HFFc6 (cell line): ENCODE measurements at regions not wholly inside any gene's neighbourhood (a gene's known extent, or its start where the extent isn't known, plus 50 kb on each side); places are given as distances from the start of the nearest gene placed in this dataset.

Experiments
- DNase-seq: peaks from one replicate; pipeline ENCODE4 v3.0.0-alpha.2; 2018
- H3K27ac Mint-ChIP-seq: 2 replicates; pipeline ENCODE4 v1.8.0; 2020; ENCODE audit warnings: mild to moderate bottlenecking, mixed read lengths
- H3K27me3 Mint-ChIP-seq: 2 replicates; pipeline ENCODE4 v1.8.0; 2021; ENCODE audit warnings: mild to moderate bottlenecking, moderate library complexity, mixed read lengths; ENCODE audit not compliant: insufficient read depth
- H3K36me3 Mint-ChIP-seq: 2 replicates; pipeline ENCODE4 v1.8.0; 2021; ENCODE audit warnings: low read depth, mixed read lengths
- H3K4me1 Mint-ChIP-seq: 2 replicates; pipeline ENCODE4 v1.8.0; 2020; ENCODE audit warnings: low read depth, mixed read lengths
- H3K4me3 Mint-ChIP-seq: 2 replicates; pipeline ENCODE4 v1.8.0; 2020; ENCODE audit warnings: mild to moderate bottlenecking, moderate library complexity, mixed read lengths
- H3K9me3 Mint-ChIP-seq: 2 replicates; pipeline ENCODE4 v1.8.0; 2020; ENCODE audit warnings: mild to moderate bottlenecking, mixed read lengths
- CTCF ChIP-seq: fragments of 200-600 bp; sonication (generic); IDR thresholded peaks from 2 replicates; pipeline ENCODE4 v1.5.0; 2021; ENCODE audit warnings: antibody characterized with exemption, mild to moderate bottlenecking

GRCh38 chr2:75982719-75983118 is 272.0 kb upstream of the GCFC2 start:
- H3K9me3 Mint-ChIP-seq, result peaks cover 8% of the 10 kb centered on the region; the same call in 1 of the 2 replicates
- H3K4me3 Mint-ChIP-seq, result no peak overlapping the region
- H3K36me3 Mint-ChIP-seq, result no peaks in the 10 kb centered on the region
- DNase-seq, result no peak
- H3K27me3 Mint-ChIP-seq, result no peaks in the 10 kb centered on the region
- H3K27ac Mint-ChIP-seq, result no peak overlapping the region
- H3K4me1 Mint-ChIP-seq, result no peaks in the 10 kb centered on the region
- TF ChIP-seq CTCF, result no peak

- Mint-ChIP-seq H3K27me3 (no peaks in the 10 kb centered on the region; the same call in none of the 2 replicates), H3K4me1 (no peaks in the 10 kb centered on the region), H3K9me3 (peaks cover 46% of the 10 kb centered on the region), H3K36me3 (no peaks in the 10 kb centered on the region), H3K4me3 (no peak overlapping the region), H3K27ac (no peak overlapping the region)
- DNase-seq, result no peak
- TF ChIP-seq CTCF, result no peak
Observed at GRCh38 chr2:75964646-75965045, 253.9 kb upstream of the GCFC2 start.

GRCh38 chr2:75960472-75961009 is 249.8 kb upstream of the GCFC2 start:
- no peak for DNase-seq
- Mint-ChIP-seq H3K9me3 (peaks cover 25% of the 10 kb centered on the region), H3K27ac (no peak overlapping the region), H3K4me3 (no peak overlapping the region), H3K27me3 (no peaks in the 10 kb centered on the region; the same call in 1 of the 2 replicates), H3K4me1 (no peaks in the 10 kb centered on the region), H3K36me3 (no peaks in the 10 kb centered on the region; the same call in 1 of the 2 replicates)
- no peak for TF ChIP-seq CTCF

- no peak overlapping the region for H3K27ac Mint-ChIP-seq
- H3K36me3 Mint-ChIP-seq, result no peaks in the 10 kb centered on the region; the same call in 1 of the 2 replicates
- H3K27me3 Mint-ChIP-seq, result no peaks in the 10 kb centered on the region; the same call in 1 of the 2 replicates
- no peak for DNase-seq
- no peaks in the 10 kb centered on the region for H3K4me1 Mint-ChIP-seq
- no peak overlapping the region for H3K4me3 Mint-ChIP-seq
- no peak for TF ChIP-seq CTCF
- peaks cover 22% of the 10 kb centered on the region for H3K9me3 Mint-ChIP-seq
Observed at GRCh38 chr2:75959724-75960471, 249.2 kb upstream of the GCFC2 start.

- H3K27me3 Mint-ChIP-seq, result no peaks in the 10 kb centered on the region
- no peak overlapping the region for H3K4me3 Mint-ChIP-seq
- H3K9me3 Mint-ChIP-seq, result peaks cover 10% of the 10 kb centered on the region
- no peak for DNase-seq
- H3K36me3 Mint-ChIP-seq, result no peaks in the 10 kb centered on the region; the same call in 1 of the 2 replicates
- H3K4me1 Mint-ChIP-seq, result no peaks in the 10 kb centered on the region
- TF ChIP-seq CTCF, result no peak
- H3K27ac Mint-ChIP-seq, result no peak overlapping the region
Observed at GRCh38 chr2:75954761-75955160, 244.0 kb upstream of the GCFC2 start.
